Fibroblast of peridontal ligament (primary cell): ENCODE measurements at regions not wholly inside any gene's neighbourhood (a gene's known extent, or its start where the extent isn't known, plus 50 kb on each side); places are given as distances from the start of the nearest gene placed in this dataset.
"Not testable (repeated sequence)": the region's sequence is repeated elsewhere in the genome, so short reads cannot be mapped to it uniquely, and the experiment has no call there.

Experiments
- DNase-seq: peaks from one replicate; pipeline ENCODE4 v3.0.0-alpha.2; 2010; ENCODE audit errors: extremely low read depth

- no peak for DNase-seq
Observed at GRCh38 chr2:186992597-186992996, 143.6 kb upstream of the ZSWIM2 start.

GRCh38 chr2:186991766-186992417 is 142.9 kb upstream of the ZSWIM2 start:
- peak; percentile 18 for DNase-seq

GRCh38 chr2:186984966-186985365 is 136.0 kb upstream of the ZSWIM2 start:
- no peak for DNase-seq

- DNase-seq = no peak
Observed at GRCh38 chr2:186984481-186984880, 135.5 kb upstream of the ZSWIM2 start.

GRCh38 chr2:186980787-186981550 is 132.0 kb upstream of the ZSWIM2 start:
- no peak for DNase-seq

GRCh38 chr2:186980117-186980442 is 131.1 kb upstream of the ZSWIM2 start:
- DNase-seq = no peak

GRCh38 chr2:186979439-186980116 is 130.6 kb upstream of the ZSWIM2 start:
- DNase-seq = no peak

GRCh38 chr2:186977433-186978045 is 128.6 kb upstream of the ZSWIM2 start:
- no peak for DNase-seq

GRCh38 chr2:186976329-186976728 is 127.4 kb upstream of the ZSWIM2 start:
- no peak for DNase-seq

- DNase-seq = no peak
Observed at GRCh38 chr2:186972281-186972970, 123.5 kb upstream of the ZSWIM2 start.

- no peak for DNase-seq
Observed at GRCh38 chr2:186968277-186968676, 119.3 kb upstream of the ZSWIM2 start.

- no peak for DNase-seq
Observed at GRCh38 chr2:186966015-186966414, 117.0 kb upstream of the ZSWIM2 start.

GRCh38 chr2:186962085-186962747 is 113.2 kb upstream of the ZSWIM2 start:
- DNase-seq = no peak

- not testable (repeated sequence) for DNase-seq
Observed at GRCh38 chr2:186960241-186960640, 111.3 kb upstream of the ZSWIM2 start.

GRCh38 chr2:186959486-186959885 is 110.5 kb upstream of the ZSWIM2 start:
- no peak for DNase-seq

- no peak for DNase-seq
Observed at GRCh38 chr2:186950694-186951093, 101.7 kb upstream of the ZSWIM2 start.

- DNase-seq = no peak
Observed at GRCh38 chr2:186949726-186950256, 100.8 kb upstream of the ZSWIM2 start.

GRCh38 chr2:186947516-186947915 is 98.5 kb upstream of the ZSWIM2 start:
- no peak for DNase-seq

- no peak for DNase-seq
Observed at GRCh38 chr2:186946896-186947467, 98.0 kb upstream of the ZSWIM2 start.

- no peak for DNase-seq
Observed at GRCh38 chr2:186941853-186942252, 92.9 kb upstream of the ZSWIM2 start.

- DNase-seq = no peak
Observed at GRCh38 chr2:186940463-186940862, 91.5 kb upstream of the ZSWIM2 start.
